ENCODE measurements at regions not wholly inside any gene's neighbourhood (a gene's known extent, or its start where the extent isn't known, plus 50 kb on each side); places are given as distances from the start of the nearest gene placed in this dataset.
"Not testable (repeated sequence)": the region's sequence is repeated elsewhere in the genome, so short reads cannot be mapped to it uniquely, and the experiment has no call there.

DNA sequence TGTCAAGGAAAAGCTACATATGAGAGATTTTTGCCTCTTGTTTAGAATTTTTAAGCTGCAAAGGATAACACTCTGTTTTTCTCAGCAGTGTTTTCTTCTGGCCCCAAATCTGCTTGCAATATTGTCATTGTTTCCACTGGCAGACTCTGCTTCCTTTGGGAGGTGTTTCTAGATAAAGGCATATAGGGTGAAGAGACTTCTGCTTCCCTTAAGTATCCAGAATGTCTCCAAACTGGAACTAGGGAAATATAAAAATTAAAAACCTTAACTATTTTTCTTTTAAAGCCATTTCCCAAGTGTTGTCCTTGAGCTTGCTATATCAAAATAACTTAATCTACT is 225.8 kb downstream of the CGGBP1 start:
- no peaks in the 10 kb centered on the region for H4K20me1 ChIP-seq (ENCODE audit: insufficient read depth)
- TF ChIP-seq RAD21 (conservative IDR thresholded peaks at IDR 0.05) = no peak
- TF ChIP-seq EZH2 (IDR thresholded peaks at IDR 0.05; ENCODE audit: borderline replicate concordance, insufficient read depth, low read length, poor library complexity, severe bottlenecking) = no peak
- no peak for TF ChIP-seq MXI1 (conservative IDR thresholded peaks at IDR 0.05; ENCODE audit: poor library complexity, severe bottlenecking)
- H3K9me2 ChIP-seq (ENCODE audit: insufficient read depth, low read length) = no peaks in the 10 kb centered on the region
- H3K27me3 ChIP-seq (ENCODE audit: insufficient read depth, low read depth, low read length) = no peaks in the 10 kb centered on the region
- no peaks in the 10 kb centered on the region for H3K9me3 ChIP-seq (ENCODE audit: low read length)
- H3K9ac ChIP-seq (ENCODE audit: low read length) = no peak overlapping the region
- no peaks in the 10 kb centered on the region for H3K79me2 ChIP-seq (replicated peaks; ENCODE audit: insufficient read depth, low read length)
- no peak overlapping the region for H3K4me3 ChIP-seq (ENCODE audit: low read length)
- no peak overlapping the region for H2AFZ ChIP-seq (ENCODE audit: low read depth, low read length)
- no peak overlapping the region for H3K4me2 ChIP-seq (ENCODE audit: low read length)
- H3F3A ChIP-seq (ENCODE audit: insufficient read depth, low read length, poor library complexity, severe bottlenecking) = no peaks in the 10 kb centered on the region
- H3K36me3 ChIP-seq (ENCODE audit: insufficient read depth, low read length) = no peaks in the 10 kb centered on the region
- H3K27ac ChIP-seq (ENCODE audit: low read length) = no peak overlapping the region

DNA sequence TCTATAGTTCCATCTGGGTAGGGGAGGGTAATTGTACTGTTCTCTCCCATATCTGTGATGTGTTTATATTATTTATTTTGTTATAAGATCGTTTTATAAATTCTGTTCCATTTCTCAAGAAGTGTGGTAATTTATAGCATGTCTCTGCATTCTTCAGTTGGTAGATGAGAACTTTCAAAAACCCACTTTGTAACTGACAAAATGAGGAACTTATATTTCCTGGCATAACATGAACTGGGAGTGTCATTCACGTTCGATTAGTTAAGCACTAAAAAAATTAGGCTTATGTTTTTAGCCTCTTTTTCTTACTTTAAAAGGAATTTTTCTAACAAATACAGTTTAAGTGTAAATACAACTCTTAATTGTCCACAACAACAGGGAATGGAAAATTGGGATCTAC is 230.8 kb downstream of the CGGBP1 start:
- no peak for TF ChIP-seq TAF1 (IDR thresholded peaks at IDR 0.05; ENCODE audit: low read depth)
- TF ChIP-seq POLR2AphosphoS5 (IDR thresholded peaks at IDR 0.05) = no peak
- TF ChIP-seq, protein P1, sequence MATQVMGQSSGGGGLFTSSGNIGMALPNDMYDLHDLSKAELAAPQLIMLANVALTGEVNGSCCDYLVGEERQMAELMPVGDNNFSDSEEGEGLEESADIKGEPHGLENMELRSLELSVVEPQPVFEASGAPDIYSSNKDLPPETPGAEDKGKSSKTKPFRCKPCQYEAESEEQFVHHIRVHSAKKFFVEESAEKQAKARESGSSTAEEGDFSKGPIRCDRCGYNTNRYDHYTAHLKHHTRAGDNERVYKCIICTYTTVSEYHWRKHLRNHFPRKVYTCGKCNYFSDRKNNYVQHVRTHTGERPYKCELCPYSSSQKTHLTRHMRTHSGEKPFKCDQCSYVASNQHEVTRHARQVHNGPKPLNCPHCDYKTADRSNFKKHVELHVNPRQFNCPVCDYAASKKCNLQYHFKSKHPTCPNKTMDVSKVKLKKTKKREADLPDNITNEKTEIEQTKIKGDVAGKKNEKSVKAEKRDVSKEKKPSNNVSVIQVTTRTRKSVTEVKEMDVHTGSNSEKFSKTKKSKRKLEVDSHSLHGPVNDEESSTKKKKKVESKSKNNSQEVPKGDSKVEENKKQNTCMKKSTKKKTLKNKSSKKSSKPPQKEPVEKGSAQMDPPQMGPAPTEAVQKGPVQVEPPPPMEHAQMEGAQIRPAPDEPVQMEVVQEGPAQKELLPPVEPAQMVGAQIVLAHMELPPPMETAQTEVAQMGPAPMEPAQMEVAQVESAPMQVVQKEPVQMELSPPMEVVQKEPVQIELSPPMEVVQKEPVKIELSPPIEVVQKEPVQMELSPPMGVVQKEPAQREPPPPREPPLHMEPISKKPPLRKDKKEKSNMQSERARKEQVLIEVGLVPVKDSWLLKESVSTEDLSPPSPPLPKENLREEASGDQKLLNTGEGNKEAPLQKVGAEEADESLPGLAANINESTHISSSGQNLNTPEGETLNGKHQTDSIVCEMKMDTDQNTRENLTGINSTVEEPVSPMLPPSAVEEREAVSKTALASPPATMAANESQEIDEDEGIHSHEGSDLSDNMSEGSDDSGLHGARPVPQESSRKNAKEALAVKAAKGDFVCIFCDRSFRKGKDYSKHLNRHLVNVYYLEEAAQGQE (IDR thresholded peaks at IDR 0.05; ENCODE audit: borderline replicate concordance) = no peak
- no peak for TF ChIP-seq RAD21 (conservative IDR thresholded peaks at IDR 0.05)
- Histone ChIP-seq H3K4me2 (ENCODE audit: low read length) (no peak overlapping the region), H3K9me2 (ENCODE audit: insufficient read depth, low read length) (no peaks in the 10 kb centered on the region), H3K79me2 (replicated peaks; ENCODE audit: insufficient read depth, low read length) (no peaks in the 10 kb centered on the region), H4K20me1 (ENCODE audit: insufficient read depth) (no peaks in the 10 kb centered on the region), H3K9me3 (ENCODE audit: low read length) (no peaks in the 10 kb centered on the region), H3K36me3 (ENCODE audit: insufficient read depth, low read length) (no peaks in the 10 kb centered on the region), H3K27me3 (ENCODE audit: insufficient read depth, low read depth, low read length) (no peaks in the 10 kb centered on the region), H3K4me3 (ENCODE audit: low read length) (no peak overlapping the region), H3K27ac (ENCODE audit: low read length) (no peak overlapping the region), H2AFZ (ENCODE audit: low read depth, low read length) (no peak overlapping the region), H3K9ac (ENCODE audit: low read length) (no peak overlapping the region), H3F3A (ENCODE audit: insufficient read depth, low read length, poor library complexity, severe bottlenecking) (no peaks in the 10 kb centered on the region)

DNA sequence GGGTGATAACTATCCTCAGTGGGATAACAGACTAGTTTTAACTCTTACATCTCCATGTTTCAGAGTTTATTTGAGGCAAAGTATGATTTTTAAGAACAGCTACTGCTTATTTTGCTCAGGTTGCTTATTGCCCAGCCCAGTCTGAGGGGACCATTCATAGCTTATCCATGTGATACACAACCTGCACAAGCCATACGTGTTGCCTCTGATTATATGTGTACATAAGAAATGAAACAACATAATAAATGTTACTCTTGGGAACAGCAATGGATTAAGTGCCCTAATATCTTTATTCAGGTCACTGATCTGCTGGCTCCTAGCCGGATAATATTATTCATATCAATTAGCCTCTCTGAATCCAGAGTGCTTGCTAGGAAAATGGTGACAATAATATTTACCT is 236.2 kb downstream of the CGGBP1 start:
- TF ChIP-seq EP300 (conservative IDR thresholded peaks at IDR 0.05; ENCODE audit: poor library complexity, severe bottlenecking) (no peak), EZH2 (IDR thresholded peaks at IDR 0.05; ENCODE audit: borderline replicate concordance, insufficient read depth, low read length, poor library complexity, severe bottlenecking) (no peak), MXI1 (conservative IDR thresholded peaks at IDR 0.05; ENCODE audit: poor library complexity, severe bottlenecking) (no peak), SMC3 (conservative IDR thresholded peaks at IDR 0.05; ENCODE audit: poor library complexity) (no peak), TAF1 (IDR thresholded peaks at IDR 0.05; ENCODE audit: low read depth) (no peak), RAD21 (conservative IDR thresholded peaks at IDR 0.05) (no peak), POLR2AphosphoS5 (IDR thresholded peaks at IDR 0.05) (no peak)
- TF ChIP-seq, protein P2, sequence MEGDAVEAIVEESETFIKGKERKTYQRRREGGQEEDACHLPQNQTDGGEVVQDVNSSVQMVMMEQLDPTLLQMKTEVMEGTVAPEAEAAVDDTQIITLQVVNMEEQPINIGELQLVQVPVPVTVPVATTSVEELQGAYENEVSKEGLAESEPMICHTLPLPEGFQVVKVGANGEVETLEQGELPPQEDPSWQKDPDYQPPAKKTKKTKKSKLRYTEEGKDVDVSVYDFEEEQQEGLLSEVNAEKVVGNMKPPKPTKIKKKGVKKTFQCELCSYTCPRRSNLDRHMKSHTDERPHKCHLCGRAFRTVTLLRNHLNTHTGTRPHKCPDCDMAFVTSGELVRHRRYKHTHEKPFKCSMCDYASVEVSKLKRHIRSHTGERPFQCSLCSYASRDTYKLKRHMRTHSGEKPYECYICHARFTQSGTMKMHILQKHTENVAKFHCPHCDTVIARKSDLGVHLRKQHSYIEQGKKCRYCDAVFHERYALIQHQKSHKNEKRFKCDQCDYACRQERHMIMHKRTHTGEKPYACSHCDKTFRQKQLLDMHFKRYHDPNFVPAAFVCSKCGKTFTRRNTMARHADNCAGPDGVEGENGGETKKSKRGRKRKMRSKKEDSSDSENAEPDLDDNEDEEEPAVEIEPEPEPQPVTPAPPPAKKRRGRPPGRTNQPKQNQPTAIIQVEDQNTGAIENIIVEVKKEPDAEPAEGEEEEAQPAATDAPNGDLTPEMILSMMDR (IDR thresholded peaks at IDR 0.05; ENCODE audit: poor library complexity, severe bottlenecking) = no peak
- TF ChIP-seq, protein P1 (IDR thresholded peaks at IDR 0.05; ENCODE audit: borderline replicate concordance) = no peak
- H3F3A ChIP-seq (ENCODE audit: insufficient read depth, low read length, poor library complexity, severe bottlenecking) = no peaks in the 10 kb centered on the region
- H2AFZ ChIP-seq (ENCODE audit: low read depth, low read length) = no peak overlapping the region
- no peak overlapping the region for H3K4me3 ChIP-seq (ENCODE audit: low read length)
- no peaks in the 10 kb centered on the region for H3K36me3 ChIP-seq (ENCODE audit: insufficient read depth, low read length)
- H3K9ac ChIP-seq (ENCODE audit: low read length) = no peak overlapping the region
- no peak overlapping the region for H3K27ac ChIP-seq (ENCODE audit: low read length)
- no peak overlapping the region for H3K4me2 ChIP-seq (ENCODE audit: low read length)
- no peaks in the 10 kb centered on the region for H3K79me2 ChIP-seq (replicated peaks; ENCODE audit: insufficient read depth, low read length)
- no peaks in the 10 kb centered on the region for H4K20me1 ChIP-seq (ENCODE audit: insufficient read depth)
- no peaks in the 10 kb centered on the region for H3K9me3 ChIP-seq (ENCODE audit: low read length)
- no peaks in the 10 kb centered on the region for H3K27me3 ChIP-seq (ENCODE audit: insufficient read depth, low read depth, low read length)
- H3K9me2 ChIP-seq (ENCODE audit: insufficient read depth, low read length) = no peaks in the 10 kb centered on the region

DNA sequence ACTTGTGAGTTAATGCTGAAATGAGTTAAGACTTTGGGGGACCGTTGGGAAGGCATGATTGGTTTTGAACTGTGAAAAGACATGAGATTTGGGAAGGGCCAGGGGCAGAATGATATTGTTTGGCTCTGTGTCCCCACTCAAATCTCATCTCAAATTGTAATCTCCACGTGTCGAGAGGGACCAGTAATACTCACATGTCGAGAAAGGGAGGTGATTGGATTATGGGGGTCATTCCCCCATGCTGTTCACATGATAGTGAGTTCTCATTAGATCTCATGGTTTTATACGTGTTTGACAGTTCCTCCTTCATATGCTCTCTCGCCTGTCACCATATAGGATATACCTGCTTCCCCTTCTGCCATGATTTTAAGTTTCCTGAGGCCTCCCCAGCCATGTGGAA is 245.3 kb downstream of the CGGBP1 start:
- H4K20me1 ChIP-seq (ENCODE audit: insufficient read depth); H3K36me3 ChIP-seq (ENCODE audit: insufficient read depth, low read length); H3K27ac ChIP-seq (ENCODE audit: low read length); H3K9me2 ChIP-seq (ENCODE audit: insufficient read depth, low read length); H3K4me3 ChIP-seq (ENCODE audit: low read length); H3F3A ChIP-seq (ENCODE audit: insufficient read depth, low read length, poor library complexity, severe bottlenecking); H3K79me2 ChIP-seq (replicated peaks; ENCODE audit: insufficient read depth, low read length); H3K9me3 ChIP-seq (ENCODE audit: low read length); H3K9ac ChIP-seq (ENCODE audit: low read length); H2AFZ ChIP-seq (ENCODE audit: low read depth, low read length); H3K27me3 ChIP-seq (ENCODE audit: insufficient read depth, low read depth, low read length); H3K4me2 ChIP-seq (ENCODE audit: low read length): not testable (repeated sequence)

All from neural cell (in vitro differentiated cells).